GM12878 (cell line): ENCODE measurements at regions not wholly inside any gene's neighbourhood (a gene's known extent, or its start where the extent isn't known, plus 50 kb on each side); places are given as distances from the start of the nearest gene placed in this dataset.

Experiments used
- ATAC-seq: fragments of 200-7000 bp; cut with Tn5 transposase; 3 replicates; pipeline ENCODE4 v1.9.1; 2020; ENCODE audit warnings: mild to moderate bottlenecking, moderate library complexity
- BruUV-seq: library from RNA; stranded (reverse); fragments of 400-500 nt; replicated peaks from 2 replicates; lab custom pipeline; 2021; lab: Mats Ljungman, UMichigan
- CTCF ChIA-PET: fragments of 300-600 bp; sonication (Branson Sonifier 250); formaldehyde crosslinking; extraction: SDS; loops from one replicate; lab custom pipeline; 2021; ENCODE audit warnings: inconsistent platforms; lab: Yijun Ruan, JAX
- POLR2A ChIA-PET: fragments of 350-600 bp; formaldehyde crosslinking; extraction: SDS; loops from one replicate; lab custom pipeline; 2021; ENCODE audit warnings: inconsistent platforms; lab: Charles Lee
- RAD21 ChIA-PET: fragments of 300-600 bp; sonication (Branson Sonifier 250); formaldehyde crosslinking; loops from one replicate; lab custom pipeline; 2023; ENCODE audit warnings: antibody characterized with exemption; ENCODE audit not compliant: unreplicated experiment; lab: Charles Lee
- SMC1A ChIA-PET: fragments of 300-600 bp; sonication (Branson Sonifier 250); formaldehyde crosslinking; loops from one replicate; lab custom pipeline; 2023; ENCODE audit not compliant: unreplicated experiment, uncharacterized antibody; lab: Charles Lee
- DNase-seq: peaks from one replicate; pipeline ENCODE4 v3.0.0-alpha.2; 2011; ENCODE audit warnings: low read depth, low spot score
- FAIRE-seq: peaks from 3 replicates; lab custom pipeline; 2011; peaks lifted over from hg19 to GRCh38; lab: Jason Lieb, UNC
- H2AFZ ChIP-seq: 2 replicates; pipeline ENCODE4 v1.6.0; 2011; ENCODE audit warnings: low read depth, low read length, control low read depth; ENCODE audit not compliant: control insufficient read depth
- H3K27ac ChIP-seq: 2 replicates; pipeline ENCODE4 v1.5.1; 2011; ENCODE audit warnings: control low read depth; ENCODE audit not compliant: control insufficient read depth, insufficient read depth
- H3K27me3 ChIP-seq, 2 experiments: replicated peaks in 1 of 2; 2 replicates each; pipeline versions ENCODE4 v1.6.0 to v1.6.1; 2011; ENCODE audit warnings: low read length in 1 of 2; ENCODE audit not compliant: control insufficient read depth in 2 of 2, insufficient read depth in 2 of 2
- H3K36me3 ChIP-seq, 2 experiments: 2 replicates each; pipeline ENCODE4 v1.5.1; 2011; ENCODE audit warnings: low read length in 1 of 2; ENCODE audit not compliant: control insufficient read depth in 2 of 2, insufficient read depth in 2 of 2
- H3K4me1 ChIP-seq: 2 replicates; pipeline ENCODE4 v1.6.1; 2011; ENCODE audit warnings: mild to moderate bottlenecking, low read length, moderate library complexity, mixed read lengths; ENCODE audit not compliant: control insufficient read depth, insufficient read depth
- H3K4me2 ChIP-seq: 2 replicates; pipeline ENCODE4 v1.6.0; 2011; ENCODE audit warnings: control low read depth; ENCODE audit not compliant: control insufficient read depth, insufficient read depth
- H3K4me3 ChIP-seq: fragments of 200-600 bp; sonication (generic); 2 replicates; pipeline ENCODE4 v1.5.1; 2016
- H3K79me2 ChIP-seq: 2 replicates; pipeline ENCODE4 v1.6.0; 2011; ENCODE audit warnings: low read length; ENCODE audit not compliant: control insufficient read depth, insufficient read depth
- H3K9ac ChIP-seq: 2 replicates; pipeline ENCODE4 v1.8.0; 2011; ENCODE audit warnings: low read length, control low read depth, mixed read lengths; ENCODE audit not compliant: control insufficient read depth, insufficient read depth
- H3K9me3 ChIP-seq: replicated peaks from 3 replicates; pipeline ENCODE4 v1.5.1; 2011; ENCODE audit warnings: mild to moderate bottlenecking, low read length; ENCODE audit not compliant: control insufficient read depth, insufficient read depth
- H4K20me1 ChIP-seq: 2 replicates; pipeline ENCODE4 v1.6.0; 2011; ENCODE audit not compliant: control insufficient read depth, insufficient read depth
- BCL3 ChIP-seq: IDR thresholded peaks from 2 replicates; pipeline ENCODE4 v1.6.1; 2011; ENCODE audit warnings: borderline replicate concordance, low read depth, mild to moderate bottlenecking, moderate library complexity, low read length; ENCODE audit not compliant: insufficient read depth, poor library complexity, severe bottlenecking
- CHD1 ChIP-seq: IDR thresholded peaks from 2 replicates; pipeline ENCODE4 v1.6.1; 2012; ENCODE audit warnings: low read depth, low read length, improper control_type of control experiment
- DPF2 ChIP-seq: fragments of 450-650 bp; IDR thresholded peaks from 2 replicates; pipeline ENCODE4 v1.6.1; 2017; ENCODE audit warnings: mild to moderate bottlenecking
- EZH2 ChIP-seq: IDR thresholded peaks from 2 replicates; pipeline ENCODE4 v1.6.1; 2012; ENCODE audit warnings: low read depth, mild to moderate bottlenecking, control low read depth, inconsistent platforms, low read length, borderline replicate concordance; ENCODE audit not compliant: control insufficient read depth
- HDAC2 ChIP-seq: fragments of 200-600 bp; sonication (generic); IDR thresholded peaks from 2 replicates; pipeline ENCODE4 v1.6.1; 2017
- JUNB ChIP-seq: IDR thresholded peaks from 2 replicates; pipeline ENCODE4 v1.6.1; 2016; ENCODE audit warnings: antibody characterized with exemption, mild to moderate bottlenecking
- KLF5 ChIP-seq: fragments of 450-650 bp; IDR thresholded peaks from 2 replicates; pipeline ENCODE4 v1.6.1; 2014; ENCODE audit warnings: mild to moderate bottlenecking; ENCODE audit not compliant: partially characterized antibody
- MTA2 ChIP-seq: fragments of 450-650 bp; IDR thresholded peaks from 2 replicates; pipeline ENCODE4 v1.6.1; 2016; ENCODE audit warnings: low read depth, mild to moderate bottlenecking, moderate library complexity
- NR2F1 ChIP-seq: fragments of 450-650 bp; conservative IDR thresholded peaks from 2 replicates; pipeline ENCODE4 v1.6.1; 2017; ENCODE audit warnings: mild to moderate bottlenecking
- STAT3 ChIP-seq: IDR thresholded peaks from 2 replicates; pipeline ENCODE4 v1.6.1; 2011; ENCODE audit warnings: low read depth, low read length, improper control_type of control experiment
- TCF12 ChIP-seq: IDR thresholded peaks from 2 replicates; pipeline ENCODE4 v1.6.1; 2011; ENCODE audit warnings: low read depth, mild to moderate bottlenecking, low read length
- YBX1 ChIP-seq: fragments of 450-650 bp; IDR thresholded peaks from 2 replicates; pipeline ENCODE4 v1.6.1; 2016; ENCODE audit warnings: antibody characterized with exemption
- ZBTB11 ChIP-seq: fragments of 450-650 bp; formaldehyde crosslinking; IDR thresholded peaks from 2 replicates; pipeline ENCODE4 v1.5.0; 2022; ENCODE audit warnings: mild to moderate bottlenecking, missing genetic modification characterization
- WGBS: methylation state at CpG from one replicate; pipeline ENCODE4 v1.1.6; 2016; ENCODE audit warnings: low lambda C conversion rate; ENCODE audit not compliant: insufficient replicate concordance, insufficient coverage; ENCODE audit errors: missing lambda C conversion rate; 5-methylcytosine and 5-hydroxymethylcytosine counted together
- in situ Hi-C: fragments of 300-500 bp; cut with MboI; formaldehyde crosslinking; loops from 9 replicates; pipeline ENCODE4 v1.14.3; 2018; ENCODE audit warnings: mixed read lengths
- intact Hi-C: fragments of 100-400 bp; cut with micrococcal nuclease; formaldehyde crosslinking; loops from one replicate; pipeline ENCODE4 v1.14.2; 2022; ENCODE audit not compliant: unreplicated experiment
- TF ChIP-seq, protein P1 (sequence below): IDR thresholded peaks from 2 replicates; pipeline ENCODE4 v1.6.1; 2011; ENCODE audit warnings: borderline replicate concordance, low read depth, mild to moderate bottlenecking, moderate library complexity, mixed read lengths, low read length; ENCODE audit not compliant: insufficient read depth; ENCODE audit errors: extremely low read length
- TF ChIP-seq, protein P2 (sequence below): IDR thresholded peaks from 2 replicates; pipeline ENCODE4 v1.6.1; 2012; ENCODE audit warnings: low read length, inconsistent platforms
- TF ChIP-seq, protein P3 (sequence below): IDR thresholded peaks from 2 replicates; pipeline ENCODE4 v1.6.1; 2011; ENCODE audit warnings: low read depth, mild to moderate bottlenecking, low read length, moderate library complexity, borderline replicate concordance; ENCODE audit errors: extremely low read depth

DNA sequence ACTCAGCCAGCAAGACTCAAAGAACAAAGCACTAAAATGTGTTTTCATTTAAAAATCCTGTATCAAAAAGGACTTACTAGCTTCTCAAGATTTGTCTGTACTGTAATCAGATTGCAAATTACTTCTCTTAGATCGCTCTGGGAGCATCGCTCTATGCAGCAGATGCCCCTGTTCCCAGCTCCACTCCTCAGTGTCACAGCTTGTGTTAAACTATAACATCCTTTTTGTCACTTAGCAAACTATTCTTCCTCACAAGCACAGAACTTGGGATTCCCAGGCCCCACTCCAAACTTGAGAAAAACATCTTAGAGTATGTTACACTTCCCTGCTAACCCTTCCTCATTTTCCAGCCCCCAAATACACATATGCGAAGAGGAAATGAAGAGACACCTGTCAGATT lies 85.1 kb upstream of the CHRM3 start (continued):
- TF ChIP-seq BCL3 (no peak), YBX1 (no peak), EZH2 (no peak), NR2F1 (no peak), JUNB (no peak), CHD1 (no peak), KLF5 (no peak), TCF12 (no peak), STAT3 (no peak)
- TF ChIP-seq, protein P1, sequence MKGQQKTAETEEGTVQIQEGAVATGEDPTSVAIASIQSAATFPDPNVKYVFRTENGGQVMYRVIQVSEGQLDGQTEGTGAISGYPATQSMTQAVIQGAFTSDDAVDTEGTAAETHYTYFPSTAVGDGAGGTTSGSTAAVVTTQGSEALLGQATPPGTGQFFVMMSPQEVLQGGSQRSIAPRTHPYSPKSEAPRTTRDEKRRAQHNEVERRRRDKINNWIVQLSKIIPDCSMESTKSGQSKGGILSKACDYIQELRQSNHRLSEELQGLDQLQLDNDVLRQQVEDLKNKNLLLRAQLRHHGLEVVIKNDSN: no peak
- TF ChIP-seq, protein P2, sequence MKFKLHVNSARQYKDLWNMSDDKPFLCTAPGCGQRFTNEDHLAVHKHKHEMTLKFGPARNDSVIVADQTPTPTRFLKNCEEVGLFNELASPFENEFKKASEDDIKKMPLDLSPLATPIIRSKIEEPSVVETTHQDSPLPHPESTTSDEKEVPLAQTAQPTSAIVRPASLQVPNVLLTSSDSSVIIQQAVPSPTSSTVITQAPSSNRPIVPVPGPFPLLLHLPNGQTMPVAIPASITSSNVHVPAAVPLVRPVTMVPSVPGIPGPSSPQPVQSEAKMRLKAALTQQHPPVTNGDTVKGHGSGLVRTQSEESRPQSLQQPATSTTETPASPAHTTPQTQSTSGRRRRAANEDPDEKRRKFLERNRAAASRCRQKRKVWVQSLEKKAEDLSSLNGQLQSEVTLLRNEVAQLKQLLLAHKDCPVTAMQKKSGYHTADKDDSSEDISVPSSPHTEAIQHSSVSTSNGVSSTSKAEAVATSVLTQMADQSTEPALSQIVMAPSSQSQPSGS: no peak

DNA sequence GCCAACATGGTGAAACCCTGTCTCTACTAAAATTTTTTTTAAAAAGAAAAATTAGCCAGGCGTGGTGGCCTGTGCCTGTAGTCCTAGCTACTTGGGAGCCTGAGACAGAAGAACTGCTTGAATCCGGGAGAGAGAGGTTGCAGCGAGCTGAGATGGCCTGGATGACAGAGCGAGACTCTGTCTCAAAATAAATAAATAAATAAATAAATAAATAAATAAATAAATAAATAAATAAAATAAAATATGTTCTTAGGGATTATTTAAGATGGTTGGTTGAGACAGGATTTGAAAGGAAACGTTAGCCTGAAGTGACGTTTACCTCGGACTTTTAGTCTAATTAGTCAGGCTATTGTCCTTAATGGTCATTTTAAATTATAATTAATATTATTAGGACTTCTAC lies 88.5 kb upstream of the CHRM3 start:
- ChIA-PET RAD21 (no interaction called here), POLR2A (no interaction called here), CTCF (no interaction called here), SMC1A (no interaction called here)
- ATAC-seq (no peak), FAIRE-seq (no peak), DNase-seq (no peak)
- 24% methylated on average over 7 of the region's 7 CpGs for WGBS
- Histone ChIP-seq H4K20me1 (no peaks in the 10 kb centered on the region), H3K27ac (no peak overlapping the region), H3K4me3 (no peak overlapping the region), H3K27me3 (no peaks in the 10 kb centered on the region), H3K79me2 (no peaks in the 10 kb centered on the region), H3K4me1 (no peaks in the 10 kb centered on the region), H2AFZ (no peak overlapping the region), H3K4me2 (no peak overlapping the region), H3K9ac (no peak overlapping the region), H3K36me3 (no peaks in the 10 kb centered on the region), H3K9me3 (no peaks in the 10 kb centered on the region)
- in situ Hi-C loops (no loop called here), intact Hi-C loops (no loop called here)
- TF ChIP-seq DPF2: no peak
- TF ChIP-seq, protein P3, sequence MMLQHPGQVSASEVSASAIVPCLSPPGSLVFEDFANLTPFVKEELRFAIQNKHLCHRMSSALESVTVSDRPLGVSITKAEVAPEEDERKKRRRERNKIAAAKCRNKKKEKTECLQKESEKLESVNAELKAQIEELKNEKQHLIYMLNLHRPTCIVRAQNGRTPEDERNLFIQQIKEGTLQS: no peak
- TF ChIP-seq ZBTB11 (CRISPR knock-in tag): no peak
- no peak for TF ChIP-seq KLF5
- TF ChIP-seq HDAC2: no peak
- no peak for TF ChIP-seq MTA2
- BruUV-seq: no TSS peak
